ENCODE measurements at regions not wholly inside any gene's neighbourhood (a gene's known extent, or its start where the extent isn't known, plus 50 kb on each side); places are given as distances from the start of the nearest gene placed in this dataset.
"Not testable (repeated sequence)": the region's sequence is repeated elsewhere in the genome, so short reads cannot be mapped to it uniquely, and the experiment has no call there.

GRCh38 chr12:131499160-131499863 is 211.6 kb upstream of the SFSWAP start:
- no peaks in the 10 kb centered on the region for H3K9me3 Mint-ChIP-seq

DNA sequence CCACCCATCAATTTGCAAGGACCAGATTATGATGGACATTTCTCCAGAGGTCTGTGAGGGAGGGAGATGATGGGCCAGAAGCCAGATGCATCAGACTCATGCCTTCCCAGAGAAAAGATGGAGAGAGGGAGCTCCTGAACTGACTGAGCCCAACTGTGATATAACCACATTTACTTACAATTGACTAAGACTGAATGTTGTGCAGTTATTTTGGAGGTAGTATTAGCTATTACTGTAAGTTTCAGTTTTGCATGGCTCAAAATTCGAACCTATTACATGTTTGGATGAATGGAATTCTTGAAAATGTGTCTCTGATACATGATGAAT is 211.1 kb upstream of the SFSWAP start:
- intact Hi-C loops (cut with micrococcal nuclease) = no loop called here
- Mint-ChIP-seq H3K4me3 (no peak overlapping the region), H3K9me3 (no peaks in the 10 kb centered on the region), H3K27ac (no peak overlapping the region), H3K4me1 (ENCODE audit: low read depth) (no peaks in the 10 kb centered on the region), H3K36me3 (ENCODE audit: low read depth) (no peaks in the 10 kb centered on the region), H3K27me3 (ENCODE audit: insufficient read depth) (no peaks in the 10 kb centered on the region)
- no peak for DNase-seq (ENCODE audit: low spot score)

More at GRCh38 chr12:131499160-131499863, 211.6 kb upstream of the SFSWAP start:
- no peaks in the 10 kb centered on the region for H3K27me3 Mint-ChIP-seq (ENCODE audit: insufficient read depth)
- H3K27ac Mint-ChIP-seq = no peak overlapping the region
- H3K4me3 Mint-ChIP-seq = no peak overlapping the region
- no peak for DNase-seq (ENCODE audit: low spot score)
- intact Hi-C loops (cut with micrococcal nuclease) = no loop called here
- H3K4me1 Mint-ChIP-seq (ENCODE audit: low read depth) = no peaks in the 10 kb centered on the region
- H3K36me3 Mint-ChIP-seq (ENCODE audit: low read depth) = no peaks in the 10 kb centered on the region

GRCh38 chr12:131500564-131500963 is 210.3 kb upstream of the SFSWAP start:
- Mint-ChIP-seq H3K4me1 (ENCODE audit: low read depth) (no peaks in the 10 kb centered on the region), H3K27me3 (ENCODE audit: insufficient read depth) (no peaks in the 10 kb centered on the region), H3K9me3 (no peaks in the 10 kb centered on the region), H3K4me3 (no peak overlapping the region), H3K36me3 (ENCODE audit: low read depth) (no peaks in the 10 kb centered on the region), H3K27ac (no peak overlapping the region)
- DNase-seq (ENCODE audit: low spot score) = no peak
- intact Hi-C loops (cut with micrococcal nuclease) = no loop called here

- Mint-ChIP-seq H3K4me3 (no peak overlapping the region), H3K27me3 (ENCODE audit: insufficient read depth) (no peaks in the 10 kb centered on the region), H3K4me1 (ENCODE audit: low read depth) (no peaks in the 10 kb centered on the region), H3K27ac (no peak overlapping the region), H3K9me3 (no peaks in the 10 kb centered on the region), H3K36me3 (ENCODE audit: low read depth) (no peaks in the 10 kb centered on the region)
- DNase-seq (ENCODE audit: low spot score) = no peak
- intact Hi-C loops (cut with micrococcal nuclease) = no loop called here
These were observed 205.3 kb upstream of the SFSWAP start for GRCh38 chr12:131505561-131505960.

- no peaks in the 10 kb centered on the region for H3K36me3 Mint-ChIP-seq (ENCODE audit: low read depth)
- peaks cover 5% of the 10 kb centered on the region for H3K4me1 Mint-ChIP-seq (ENCODE audit: low read depth)
- DNase-seq (ENCODE audit: low spot score) = no peak
- no peak overlapping the region for H3K27ac Mint-ChIP-seq
- H3K9me3 Mint-ChIP-seq = no peaks in the 10 kb centered on the region
- intact Hi-C loops (cut with micrococcal nuclease) = no loop called here
- no peaks in the 10 kb centered on the region for H3K27me3 Mint-ChIP-seq (ENCODE audit: insufficient read depth)
- H3K4me3 Mint-ChIP-seq = no peak overlapping the region
These were observed 204.5 kb upstream of the SFSWAP start for GRCh38 chr12:131506426-131506825.

GRCh38 chr12:131507094-131507493 is 203.8 kb upstream of the SFSWAP start:
- Mint-ChIP-seq H3K9me3 (no peaks in the 10 kb centered on the region), H3K27me3 (ENCODE audit: insufficient read depth) (no peaks in the 10 kb centered on the region), H3K4me3 (no peak overlapping the region), H3K27ac (no peak overlapping the region), H3K36me3 (ENCODE audit: low read depth) (no peaks in the 10 kb centered on the region), H3K4me1 (ENCODE audit: low read depth) (peaks cover 11% of the 10 kb centered on the region)
- intact Hi-C loops (cut with micrococcal nuclease) = no loop called here
- no peak for DNase-seq (ENCODE audit: low spot score)

DNA sequence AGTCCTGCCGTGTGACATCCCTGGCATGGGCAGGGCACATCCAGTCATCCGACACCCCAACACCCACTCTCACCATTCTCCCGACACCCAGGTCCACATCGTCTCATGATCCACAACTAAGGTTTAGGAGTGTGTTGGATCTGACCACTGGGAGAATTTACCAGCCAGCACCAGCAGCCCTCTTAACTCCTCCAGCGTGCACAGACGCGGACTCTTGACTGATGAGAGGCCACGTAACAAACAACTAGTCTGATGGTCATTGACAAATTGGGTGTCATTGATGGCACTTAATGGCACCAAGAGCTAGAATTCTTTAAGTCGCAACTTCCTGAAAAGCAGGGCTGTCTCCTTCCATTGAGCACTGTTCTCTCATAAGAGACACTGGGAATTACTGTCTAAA is 203.0 kb upstream of the SFSWAP start:
- intact Hi-C loops (cut with micrococcal nuclease) = no loop called here
- no peak overlapping the region for H3K4me3 Mint-ChIP-seq
- no peak overlapping the region for H3K27ac Mint-ChIP-seq
- H3K9me3 Mint-ChIP-seq = no peaks in the 10 kb centered on the region
- H3K4me1 Mint-ChIP-seq (ENCODE audit: low read depth) = peaks cover 15% of the 10 kb centered on the region
- no peaks in the 10 kb centered on the region for H3K36me3 Mint-ChIP-seq (ENCODE audit: low read depth)
- DNase-seq (ENCODE audit: low spot score) = no peak
- no peaks in the 10 kb centered on the region for H3K27me3 Mint-ChIP-seq (ENCODE audit: insufficient read depth)

DNA sequence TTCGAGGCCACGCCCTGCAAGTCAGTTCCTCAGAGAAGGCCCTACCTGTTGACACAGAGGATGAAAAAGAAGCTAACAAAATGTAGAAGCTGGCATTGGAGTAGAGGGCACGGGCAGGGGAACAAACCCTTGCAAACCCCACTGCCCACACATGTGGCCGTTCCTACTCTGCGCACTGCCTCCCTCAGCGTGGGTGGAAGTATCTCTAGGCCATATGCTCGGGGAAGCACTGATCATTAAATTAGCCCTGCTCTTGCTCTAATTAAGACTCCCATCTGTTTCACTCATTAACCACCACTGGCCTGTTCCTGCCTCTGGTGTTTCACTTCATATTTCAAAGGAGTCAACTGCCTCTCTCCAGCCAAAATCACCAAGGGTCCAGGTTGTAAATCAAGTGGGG is 201.2 kb upstream of the SFSWAP start:
- Mint-ChIP-seq H3K36me3 (ENCODE audit: low read depth) (no peaks in the 10 kb centered on the region), H3K27ac (no peak overlapping the region), H3K4me1 (ENCODE audit: low read depth) (peaks cover 15% of the 10 kb centered on the region), H3K27me3 (ENCODE audit: insufficient read depth) (no peaks in the 10 kb centered on the region), H3K4me3 (no peak overlapping the region), H3K9me3 (no peaks in the 10 kb centered on the region)
- intact Hi-C loops (cut with micrococcal nuclease) = loop anchor here (5.0 kb wide), 1 partner anchor 98 kb away; no protein-coding TSS in a partner anchor
- DNase-seq (ENCODE audit: low spot score) = no peak

GRCh38 chr12:131510431-131510830 is 200.5 kb upstream of the SFSWAP start:
- Mint-ChIP-seq H3K4me3 (no peak overlapping the region), H3K27ac (no peak overlapping the region), H3K9me3 (no peaks in the 10 kb centered on the region), H3K27me3 (ENCODE audit: insufficient read depth) (no peaks in the 10 kb centered on the region), H3K4me1 (ENCODE audit: low read depth) (peaks cover 15% of the 10 kb centered on the region), H3K36me3 (ENCODE audit: low read depth) (no peaks in the 10 kb centered on the region)
- no peak for DNase-seq (ENCODE audit: low spot score)
- intact Hi-C loops (cut with micrococcal nuclease) = loop anchor here (5.0 kb wide), 1 partner anchor 97 kb away; no protein-coding TSS in a partner anchor

DNA sequence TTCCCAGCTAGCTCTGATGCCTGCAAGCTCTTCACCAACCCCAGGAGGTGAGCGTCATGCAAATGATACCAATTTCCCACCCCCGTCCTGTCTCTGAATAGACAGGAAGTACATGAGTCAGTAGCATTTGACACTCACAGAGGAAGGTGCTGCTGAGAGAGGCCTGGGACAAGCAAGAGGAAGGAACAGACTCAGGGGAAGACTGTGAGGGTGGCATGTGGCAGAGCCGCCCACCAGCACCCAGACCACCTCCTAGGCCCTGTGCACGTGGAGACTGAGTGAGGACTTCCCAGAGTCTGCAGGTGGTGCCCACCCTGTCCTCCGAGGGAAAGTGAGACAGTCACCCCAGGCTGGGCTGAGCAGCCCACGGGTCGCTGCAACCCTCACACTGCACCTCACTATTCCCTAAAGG is 199.5 kb upstream of the SFSWAP start:
- H3K4me3 Mint-ChIP-seq = no peak overlapping the region
- H3K9me3 Mint-ChIP-seq = peaks cover 5% of the 10 kb centered on the region
- peaks cover 15% of the 10 kb centered on the region for H3K4me1 Mint-ChIP-seq (ENCODE audit: low read depth)
- no peaks in the 10 kb centered on the region for H3K27me3 Mint-ChIP-seq (ENCODE audit: insufficient read depth)
- intact Hi-C loops (cut with micrococcal nuclease) = loop anchor here (1.0 to 5.0 kb wide), 3 partner anchors 96 to 317 kb away; partner anchors contain the start of genes MMP17 and SFSWAP
- H3K36me3 Mint-ChIP-seq (ENCODE audit: low read depth) = no peaks in the 10 kb centered on the region
- DNase-seq (ENCODE audit: low spot score) = peak; percentile 48
- peak overlapping the region; percentile 40 for H3K27ac Mint-ChIP-seq

DNA sequence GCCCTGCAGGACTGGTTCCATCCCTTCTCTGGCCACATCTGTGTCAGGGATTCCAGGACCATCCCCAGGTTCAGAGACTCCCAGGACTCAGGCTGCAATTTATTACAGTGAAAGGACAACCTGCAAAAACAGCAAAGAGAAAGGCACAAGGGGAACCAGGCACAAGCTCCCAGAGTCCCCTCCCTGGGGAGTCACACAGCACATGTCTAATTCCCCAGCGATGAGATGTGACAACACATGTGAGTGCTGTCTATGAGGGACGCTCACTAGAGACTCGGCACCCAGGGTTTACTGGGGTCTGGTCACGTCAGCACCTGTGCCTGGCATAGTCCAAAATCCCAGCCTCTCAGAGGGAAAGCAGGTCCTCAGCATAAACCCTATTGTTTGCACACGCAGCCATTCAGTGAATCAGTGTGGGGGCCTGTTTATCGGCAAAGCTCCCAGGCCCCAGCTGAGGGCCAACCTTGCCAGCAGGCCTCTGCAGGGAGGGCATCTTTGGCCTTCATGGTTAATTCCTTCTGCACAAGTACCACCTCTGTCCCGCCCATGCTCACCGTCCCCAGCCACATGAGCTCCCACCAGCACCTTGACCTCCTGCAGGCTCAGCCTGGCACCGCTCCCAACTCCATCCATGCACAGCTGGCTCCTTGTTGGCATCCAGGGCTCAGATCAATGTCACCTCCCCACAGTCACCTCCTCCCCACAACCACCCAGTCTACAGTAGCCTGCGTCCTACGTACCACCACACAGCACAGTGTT is 198.9 kb upstream of the SFSWAP start:
- no peak for DNase-seq (ENCODE audit: low spot score)
- Mint-ChIP-seq H3K4me3 (no peak overlapping the region), H3K9me3 (peaks cover 7% of the 10 kb centered on the region), H3K36me3 (ENCODE audit: low read depth) (no peaks in the 10 kb centered on the region), H3K4me1 (ENCODE audit: low read depth) (peaks cover 15% of the 10 kb centered on the region), H3K27ac (peak overlapping the region; percentile 42), H3K27me3 (ENCODE audit: insufficient read depth) (no peaks in the 10 kb centered on the region)
- intact Hi-C loops (cut with micrococcal nuclease) = loop anchor here (1.0 to 5.0 kb wide), 3 partner anchors 95 to 316 kb away; partner anchors contain the start of genes MMP17 and SFSWAP

DNA sequence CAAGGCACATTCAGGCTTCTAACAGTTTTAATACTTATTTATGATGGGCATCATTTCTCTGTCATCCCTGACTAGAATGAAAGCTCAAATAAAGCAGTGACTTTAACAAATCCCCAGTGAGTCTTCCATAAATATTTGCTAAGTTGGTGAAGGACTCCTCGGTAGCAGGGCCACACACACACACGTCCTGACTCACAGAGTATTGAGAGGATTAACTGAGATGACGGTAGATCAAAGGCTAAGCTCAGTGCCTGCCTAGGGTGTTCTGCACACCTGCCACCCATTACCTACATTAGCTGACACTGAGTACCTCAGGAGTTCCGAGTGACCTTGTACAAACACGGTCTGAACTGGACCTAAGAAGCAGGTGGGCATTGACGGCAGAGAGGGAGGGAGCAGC is 197.3 kb upstream of the SFSWAP start:
- H3K27ac Mint-ChIP-seq = no peak overlapping the region

DNA sequence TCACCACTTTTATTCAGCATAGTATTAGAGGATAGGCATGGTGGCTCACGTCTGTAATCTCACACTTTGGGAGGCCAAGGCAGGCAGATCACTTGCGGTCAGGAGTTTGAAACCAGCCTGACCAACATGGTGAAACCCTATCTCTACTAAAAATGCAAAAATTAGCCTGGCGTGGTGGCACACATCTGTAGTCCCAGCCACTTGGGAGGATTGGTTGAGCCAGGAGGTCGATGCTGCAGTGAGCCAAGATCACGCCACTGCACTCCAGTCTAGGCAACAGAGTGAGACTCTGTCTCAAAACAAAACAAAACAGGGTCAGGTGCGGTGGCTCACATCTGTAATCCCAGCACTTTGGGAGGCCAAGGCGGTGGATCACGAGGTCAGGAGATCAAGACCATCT is 190.3 kb upstream of the SFSWAP start:
- peaks cover 14% of the 10 kb centered on the region for H3K27me3 Mint-ChIP-seq (ENCODE audit: insufficient read depth)
- H3K9me3 Mint-ChIP-seq = peaks cover 12% of the 10 kb centered on the region
- H3K4me1 Mint-ChIP-seq (ENCODE audit: low read depth); intact Hi-C loops (cut with micrococcal nuclease); H3K36me3 Mint-ChIP-seq (ENCODE audit: low read depth); H3K27ac Mint-ChIP-seq; H3K4me3 Mint-ChIP-seq; DNase-seq (ENCODE audit: low spot score): not testable (repeated sequence)

More for the DNA sequence above, 197.3 kb upstream of the SFSWAP start:
- Mint-ChIP-seq H3K9me3 (peaks cover 12% of the 10 kb centered on the region), H3K4me1 (ENCODE audit: low read depth) (peaks cover 15% of the 10 kb centered on the region), H3K27me3 (ENCODE audit: insufficient read depth) (peaks cover 3% of the 10 kb centered on the region), H3K4me3 (no peak overlapping the region), H3K36me3 (ENCODE audit: low read depth) (no peaks in the 10 kb centered on the region)
- DNase-seq (ENCODE audit: low spot score) = no peak
- intact Hi-C loops (cut with micrococcal nuclease) = loop anchor here (5.0 kb wide), 1 partner anchor 94 kb away; no protein-coding TSS in a partner anchor

Measured in activated T-helper 1 cell treated with anti-CD3 and anti-CD28 coated beads, Interleukin-12 subunit alpha, Interleukin-12 subunit beta, Interleukin-2, Interleukin-4 antibody, amounts not matched to agents 30 ng/mL and 10 ng/mL and 1 ng/mL, durations not matched to agents 14 hours and 24 hours and 36 hours (primary cell).